ENCODE measurements at regions not wholly inside any gene's neighbourhood (a gene's known extent, or its start where the extent isn't known, plus 50 kb on each side); places are given as distances from the start of the nearest gene placed in this dataset.

DNA sequence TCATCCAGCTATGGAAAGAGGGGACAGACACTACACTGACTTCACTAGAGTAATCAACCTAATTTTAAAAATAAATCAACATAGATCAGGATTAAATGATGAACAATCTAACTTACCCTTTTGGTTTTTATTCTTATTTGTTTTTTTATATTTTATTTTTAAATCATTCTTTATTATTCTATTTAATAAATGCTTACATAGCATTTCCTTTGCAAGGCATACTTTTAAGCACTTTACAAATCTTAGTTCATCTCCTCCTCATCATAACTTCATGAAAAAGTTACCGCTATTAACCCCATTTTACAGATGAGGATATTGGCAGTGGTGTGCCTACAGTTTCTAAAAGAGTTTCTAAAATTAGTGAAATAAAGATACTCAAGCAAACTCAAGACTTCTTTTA, 380.6 kb downstream of the TBC1D4 start:
- peaks cover 0 to 4% of the 10 kb centered on the region in 2 donors for H3K9me3 ChIP-seq (replicated peaks in 1 of 2; ENCODE audit: control insufficient read depth in 1 of 2, insufficient read depth in 1 of 2, low read length in 2 of 2)
- no peak overlapping the region for H3K4me2 ChIP-seq (replicated peaks; ENCODE audit: extremely low read depth, low read length, poor library complexity, severe bottlenecking)
- no peak overlapping the region for H3K9ac ChIP-seq (ENCODE audit: insufficient read depth, low read length, poor library complexity, severe bottlenecking)
- Mint-ChIP-seq H3K27me3 (ENCODE audit: low read depth in 3 of 3) (peaks cover 0 to 3% (median 0%) of the 10 kb centered on the region in 3 donors), H3K4me3 (no peak overlapping the region), H3K4me1 (no peaks in the 10 kb centered on the region), H3K9me3 (peaks cover 0 to 8% (median 2%) of the 10 kb centered on the region in 7 donors), H3K27ac (no peak overlapping the region), H3K36me3 (no peaks in the 10 kb centered on the region)
- no CpG with 5 or more reads among the region's 1 CpG for WGBS (ENCODE audit: insufficient coverage)
- no peaks in the 10 kb centered on the region for H3K36me3 ChIP-seq (replicated peaks in 1 of 2; ENCODE audit: control insufficient read depth in 1 of 2, insufficient read depth in 2 of 2, low read length in 2 of 2)
- TF ChIP-seq, protein P1, sequence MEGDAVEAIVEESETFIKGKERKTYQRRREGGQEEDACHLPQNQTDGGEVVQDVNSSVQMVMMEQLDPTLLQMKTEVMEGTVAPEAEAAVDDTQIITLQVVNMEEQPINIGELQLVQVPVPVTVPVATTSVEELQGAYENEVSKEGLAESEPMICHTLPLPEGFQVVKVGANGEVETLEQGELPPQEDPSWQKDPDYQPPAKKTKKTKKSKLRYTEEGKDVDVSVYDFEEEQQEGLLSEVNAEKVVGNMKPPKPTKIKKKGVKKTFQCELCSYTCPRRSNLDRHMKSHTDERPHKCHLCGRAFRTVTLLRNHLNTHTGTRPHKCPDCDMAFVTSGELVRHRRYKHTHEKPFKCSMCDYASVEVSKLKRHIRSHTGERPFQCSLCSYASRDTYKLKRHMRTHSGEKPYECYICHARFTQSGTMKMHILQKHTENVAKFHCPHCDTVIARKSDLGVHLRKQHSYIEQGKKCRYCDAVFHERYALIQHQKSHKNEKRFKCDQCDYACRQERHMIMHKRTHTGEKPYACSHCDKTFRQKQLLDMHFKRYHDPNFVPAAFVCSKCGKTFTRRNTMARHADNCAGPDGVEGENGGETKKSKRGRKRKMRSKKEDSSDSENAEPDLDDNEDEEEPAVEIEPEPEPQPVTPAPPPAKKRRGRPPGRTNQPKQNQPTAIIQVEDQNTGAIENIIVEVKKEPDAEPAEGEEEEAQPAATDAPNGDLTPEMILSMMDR (IDR thresholded peaks at IDR 0.05), result no peak
- H3K27me3 ChIP-seq (ENCODE audit: control insufficient read depth in 2 of 2, insufficient read depth in 2 of 2, low read length in 2 of 2), result no peaks in the 10 kb centered on the region
- H3K79me2 ChIP-seq (ENCODE audit: insufficient read depth, low read length), result no peaks in the 10 kb centered on the region
- no peak for DNase-seq
- no peaks in the 10 kb centered on the region for H3K4me1 ChIP-seq (ENCODE audit: control insufficient read depth in 1 of 2, insufficient read depth in 2 of 2, low read length in 2 of 2)
- H2AFZ ChIP-seq (ENCODE audit: insufficient read depth, low read depth, low read length, poor library complexity, severe bottlenecking), result no peak overlapping the region
- no peaks in the 10 kb centered on the region for H4K20me1 ChIP-seq (ENCODE audit: insufficient read depth, low read length)
- H3K4me3 ChIP-seq (replicated peaks in 1 of 3; ENCODE audit: low read depth in 2 of 3, low read length in 3 of 3), result no peak overlapping the region
- no peak overlapping the region for H3K27ac ChIP-seq (ENCODE audit: low read depth in 1 of 2, low read length in 2 of 2)
- intact Hi-C loops (cut with micrococcal nuclease), result no loop called here

DNA sequence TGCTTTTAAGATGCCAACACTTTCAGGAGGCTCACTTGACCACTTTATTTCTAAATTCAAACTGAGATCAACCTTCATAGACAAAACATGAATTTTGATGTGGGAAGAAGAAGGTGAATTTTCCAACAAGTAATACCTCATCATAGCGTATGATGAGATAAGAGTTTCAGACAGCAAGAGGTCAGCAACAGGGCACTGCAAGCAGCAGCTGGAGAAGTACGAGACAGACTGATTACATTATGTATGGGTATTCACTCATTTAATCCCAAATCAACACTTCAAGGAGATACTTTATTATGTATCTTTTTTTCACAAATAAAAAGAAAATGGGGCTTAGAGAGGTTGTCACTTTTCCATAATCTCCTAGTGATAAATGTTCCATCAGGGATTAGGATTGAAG, 389.8 kb downstream of the TBC1D4 start:
- Mint-ChIP-seq H3K27ac (no peak overlapping the region), H3K36me3 (no peaks in the 10 kb centered on the region), H3K9me3 (peaks cover 0 to 8% (median 3%) of the 10 kb centered on the region in 7 donors), H3K27me3 (ENCODE audit: low read depth in 3 of 3) (no peaks in the 10 kb centered on the region), H3K4me1 (no peaks in the 10 kb centered on the region), H3K4me3 (no peak overlapping the region)
- H3K36me3 ChIP-seq (replicated peaks in 1 of 2; ENCODE audit: control insufficient read depth in 1 of 2, insufficient read depth in 2 of 2, low read length in 2 of 2), result no peaks in the 10 kb centered on the region
- no peak overlapping the region for H3K4me2 ChIP-seq (replicated peaks; ENCODE audit: extremely low read depth, low read length, poor library complexity, severe bottlenecking)
- intact Hi-C loops (cut with micrococcal nuclease), result no loop called here
- H4K20me1 ChIP-seq (ENCODE audit: insufficient read depth, low read length), result no peaks in the 10 kb centered on the region
- H3K27me3 ChIP-seq (ENCODE audit: control insufficient read depth in 2 of 2, insufficient read depth in 2 of 2, low read length in 2 of 2), result no peaks in the 10 kb centered on the region
- H3K4me1 ChIP-seq (ENCODE audit: control insufficient read depth in 1 of 2, insufficient read depth in 2 of 2, low read length in 2 of 2), result no peaks in the 10 kb centered on the region
- no peak overlapping the region for H3K9ac ChIP-seq (ENCODE audit: insufficient read depth, low read length, poor library complexity, severe bottlenecking)
- TF ChIP-seq, protein P1 (IDR thresholded peaks at IDR 0.05), result no peak
- no peak overlapping the region for H3K27ac ChIP-seq (ENCODE audit: low read depth in 1 of 2, low read length in 2 of 2)
- no CpG with 5 or more reads among the region's 2 CpGs for WGBS (ENCODE audit: insufficient coverage)
- H3K79me2 ChIP-seq (ENCODE audit: insufficient read depth, low read length), result no peaks in the 10 kb centered on the region
- peaks cover 0 to 15% of the 10 kb centered on the region in 2 donors for H3K9me3 ChIP-seq (replicated peaks in 1 of 2; ENCODE audit: control insufficient read depth in 1 of 2, insufficient read depth in 1 of 2, low read length in 2 of 2)
- H2AFZ ChIP-seq (ENCODE audit: insufficient read depth, low read depth, low read length, poor library complexity, severe bottlenecking), result no peak overlapping the region
- DNase-seq, result no peak
- no peak overlapping the region for H3K4me3 ChIP-seq (replicated peaks in 1 of 3; ENCODE audit: low read depth in 2 of 3, low read length in 3 of 3)

Measured in CD14-positive monocyte (primary cell).